CD14-positive monocyte (primary cell): ENCODE measurements at regions not wholly inside any gene's neighbourhood (a gene's known extent, or its start where the extent isn't known, plus 50 kb on each side); places are given as distances from the start of the nearest gene placed in this dataset.

ENCODE experiments used
- DNase-seq, 3 donors: peaks; one replicate each; pipeline ENCODE4 v3.0.0-alpha.2; 2011 to 2022
- H2AFZ ChIP-seq: 2 replicates; pipeline ENCODE4 v1.6.0; 2012; ENCODE audit warnings: mild to moderate bottlenecking, low read depth, low read length, inconsistent platforms; ENCODE audit not compliant: insufficient read depth, poor library complexity, severe bottlenecking
- H3K27ac ChIP-seq, 2 donors: 1 replicate in 1 of 2; 2 replicates in 1 of 2; pipeline ENCODE4 v1.5.1; 2012 to 2013; ENCODE audit warnings: low read length in 2 of 2, control low read depth in 1 of 2, inconsistent platforms in 1 of 2, low read depth in 1 of 2, mild to moderate bottlenecking in 1 of 2
- H3K27me3 ChIP-seq, 2 donors: one replicate each; pipeline versions ENCODE4 v1.6.0 to v1.6.1; 2011 to 2013; ENCODE audit warnings: low read length in 2 of 2; ENCODE audit not compliant: control insufficient read depth in 2 of 2, insufficient read depth in 2 of 2
- H3K36me3 ChIP-seq, 2 donors: replicated peaks in 1 of 2; 1 replicate in 1 of 2; 2 replicates in 1 of 2; pipeline versions ENCODE4 v1.5.1 to v1.6.1; 2012 to 2013; ENCODE audit warnings: low read length in 2 of 2, control low read depth in 1 of 2, inconsistent platforms in 1 of 2, mild to moderate bottlenecking in 1 of 2; ENCODE audit not compliant: insufficient read depth in 2 of 2, control insufficient read depth in 1 of 2
- H3K4me1 ChIP-seq, 2 donors: 1 replicate in 1 of 2; 2 replicates in 1 of 2; pipeline versions ENCODE4 v1.5.1 to v1.6.1; 2012 to 2013; ENCODE audit warnings: low read length in 2 of 2, control low read depth in 1 of 2, inconsistent platforms in 1 of 2, mild to moderate bottlenecking in 1 of 2, moderate library complexity in 1 of 2; ENCODE audit not compliant: insufficient read depth in 2 of 2, control insufficient read depth in 1 of 2
- H3K4me2 ChIP-seq: replicated peaks from 2 replicates; pipeline ENCODE3; 2012; ENCODE audit warnings: low read length, moderate library complexity, mild to moderate bottlenecking; ENCODE audit not compliant: poor library complexity, severe bottlenecking; ENCODE audit errors: extremely low read depth
- H3K4me3 ChIP-seq, 3 experiments: fragments of 200-600 bp in 1 of 3; sonication (generic) in 1 of 3; replicated peaks in 1 of 3; 1 replicate in 2 of 3; 2 replicates in 1 of 3; pipeline ENCODE4 v1.5.1; 2011 to 2013; ENCODE audit warnings: low read length in 3 of 3, mild to moderate bottlenecking in 3 of 3, control low read depth in 2 of 3, low read depth in 2 of 3, inconsistent platforms in 1 of 3, moderate library complexity in 1 of 3
- H3K79me2 ChIP-seq: 2 replicates; pipeline ENCODE4 v1.6.0; 2012; ENCODE audit warnings: mild to moderate bottlenecking, control low read depth, inconsistent platforms, low read length, moderate library complexity; ENCODE audit not compliant: insufficient read depth
- H3K9ac ChIP-seq: 2 replicates; pipeline ENCODE4 v1.6.0; 2017; ENCODE audit warnings: low read length, mild to moderate bottlenecking; ENCODE audit not compliant: insufficient read depth, poor library complexity, severe bottlenecking
- H3K9me3 ChIP-seq, 2 donors: replicated peaks in 1 of 2; 1 replicate in 1 of 2; 2 replicates in 1 of 2; pipeline versions ENCODE4 v1.5.1 to v1.6.1; 2012 to 2013; ENCODE audit warnings: low read length in 2 of 2, control low read depth in 1 of 2; ENCODE audit not compliant: control insufficient read depth in 1 of 2, insufficient read depth in 1 of 2
- H4K20me1 ChIP-seq: 2 replicates; pipeline ENCODE4 v1.6.0; 2012; ENCODE audit warnings: mild to moderate bottlenecking, low read length, control low read depth, moderate library complexity; ENCODE audit not compliant: insufficient read depth
- H3K27ac Mint-ChIP-seq, 7 donors: one replicate each; pipeline ENCODE4 v1.8.0; 2020; ENCODE audit warnings: mild to moderate bottlenecking in 7 of 7, mixed read lengths in 7 of 7, moderate library complexity in 6 of 7, inconsistent platforms in 2 of 7
- H3K27me3 Mint-ChIP-seq, 3 donors: one replicate each; pipeline ENCODE4 v1.8.0; 2021 to 2022; ENCODE audit warnings: low read depth in 3 of 3, mild to moderate bottlenecking in 3 of 3, mixed read lengths in 3 of 3, moderate library complexity in 3 of 3, inconsistent platforms in 1 of 3
- H3K36me3 Mint-ChIP-seq, 2 donors: one replicate each; pipeline ENCODE4 v1.8.0; 2020; ENCODE audit warnings: mixed read lengths in 2 of 2, inconsistent platforms in 1 of 2, mild to moderate bottlenecking in 1 of 2
- H3K4me1 Mint-ChIP-seq: one replicate; pipeline ENCODE4 v1.8.0; 2020; ENCODE audit warnings: mild to moderate bottlenecking, mixed read lengths
- H3K4me3 Mint-ChIP-seq, 2 donors: one replicate each; pipeline ENCODE4 v1.8.0; 2020; ENCODE audit warnings: mild to moderate bottlenecking in 2 of 2, mixed read lengths in 2 of 2, moderate library complexity in 1 of 2
- H3K9me3 Mint-ChIP-seq, 7 donors: one replicate each; pipeline ENCODE4 v1.8.0; 2020 to 2022; ENCODE audit warnings: mixed read lengths in 7 of 7, mild to moderate bottlenecking in 6 of 7, moderate library complexity in 6 of 7, inconsistent platforms in 2 of 7
- WGBS: methylation state at CpG from one replicate; pipeline ENCODE4 v1.1.5; 2013; ENCODE audit warnings: missing lambda C conversion rate; ENCODE audit not compliant: insufficient coverage; 5-methylcytosine and 5-hydroxymethylcytosine counted together
- intact Hi-C, 2 donors: fragments of 100-400 bp; cut with micrococcal nuclease; formaldehyde crosslinking; loops; one replicate each; pipeline versions ENCODE4 v1.15.0 to v1.15.1; 2023
- TF ChIP-seq, protein P1 (sequence below): fragments of 200-600 bp; IDR thresholded peaks from one replicate; pipeline ENCODE4 v1.8.0; 2022; ENCODE audit warnings: antibody characterized with exemption, mild to moderate bottlenecking

GRCh38 chr3:190183121-190183520 is 62.4 kb upstream of the P3H2 start:
- Mint-ChIP-seq H3K27ac (no peak overlapping the region), H3K27me3 (peaks cover 0 to 2% (median 0%) of the 10 kb centered on the region in 3 donors), H3K4me3 (no peak overlapping the region), H3K36me3 (no peaks in the 10 kb centered on the region), H3K9me3 (peaks cover 0 to 3% (median 0%) of the 10 kb centered on the region in 7 donors), H3K4me1 (no peaks in the 10 kb centered on the region)
- H3K4me2 ChIP-seq: no peak overlapping the region
- H3K9ac ChIP-seq: no peak overlapping the region
- H2AFZ ChIP-seq: no peak overlapping the region
- H3K27ac ChIP-seq: no peak overlapping the region
- no peaks in the 10 kb centered on the region for H3K9me3 ChIP-seq
- 88% methylated on average over 2 of the region's 4 CpGs for WGBS
- no peaks in the 10 kb centered on the region for H3K79me2 ChIP-seq
- H3K4me1 ChIP-seq: no peaks in the 10 kb centered on the region
- H3K36me3 ChIP-seq: no peaks in the 10 kb centered on the region
- H4K20me1 ChIP-seq: no peaks in the 10 kb centered on the region
- no peak for DNase-seq
- TF ChIP-seq, protein P1, sequence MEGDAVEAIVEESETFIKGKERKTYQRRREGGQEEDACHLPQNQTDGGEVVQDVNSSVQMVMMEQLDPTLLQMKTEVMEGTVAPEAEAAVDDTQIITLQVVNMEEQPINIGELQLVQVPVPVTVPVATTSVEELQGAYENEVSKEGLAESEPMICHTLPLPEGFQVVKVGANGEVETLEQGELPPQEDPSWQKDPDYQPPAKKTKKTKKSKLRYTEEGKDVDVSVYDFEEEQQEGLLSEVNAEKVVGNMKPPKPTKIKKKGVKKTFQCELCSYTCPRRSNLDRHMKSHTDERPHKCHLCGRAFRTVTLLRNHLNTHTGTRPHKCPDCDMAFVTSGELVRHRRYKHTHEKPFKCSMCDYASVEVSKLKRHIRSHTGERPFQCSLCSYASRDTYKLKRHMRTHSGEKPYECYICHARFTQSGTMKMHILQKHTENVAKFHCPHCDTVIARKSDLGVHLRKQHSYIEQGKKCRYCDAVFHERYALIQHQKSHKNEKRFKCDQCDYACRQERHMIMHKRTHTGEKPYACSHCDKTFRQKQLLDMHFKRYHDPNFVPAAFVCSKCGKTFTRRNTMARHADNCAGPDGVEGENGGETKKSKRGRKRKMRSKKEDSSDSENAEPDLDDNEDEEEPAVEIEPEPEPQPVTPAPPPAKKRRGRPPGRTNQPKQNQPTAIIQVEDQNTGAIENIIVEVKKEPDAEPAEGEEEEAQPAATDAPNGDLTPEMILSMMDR: no peak
- intact Hi-C loops: no loop called here
- H3K27me3 ChIP-seq: no peaks in the 10 kb centered on the region
- H3K4me3 ChIP-seq: no peak overlapping the region

DNA sequence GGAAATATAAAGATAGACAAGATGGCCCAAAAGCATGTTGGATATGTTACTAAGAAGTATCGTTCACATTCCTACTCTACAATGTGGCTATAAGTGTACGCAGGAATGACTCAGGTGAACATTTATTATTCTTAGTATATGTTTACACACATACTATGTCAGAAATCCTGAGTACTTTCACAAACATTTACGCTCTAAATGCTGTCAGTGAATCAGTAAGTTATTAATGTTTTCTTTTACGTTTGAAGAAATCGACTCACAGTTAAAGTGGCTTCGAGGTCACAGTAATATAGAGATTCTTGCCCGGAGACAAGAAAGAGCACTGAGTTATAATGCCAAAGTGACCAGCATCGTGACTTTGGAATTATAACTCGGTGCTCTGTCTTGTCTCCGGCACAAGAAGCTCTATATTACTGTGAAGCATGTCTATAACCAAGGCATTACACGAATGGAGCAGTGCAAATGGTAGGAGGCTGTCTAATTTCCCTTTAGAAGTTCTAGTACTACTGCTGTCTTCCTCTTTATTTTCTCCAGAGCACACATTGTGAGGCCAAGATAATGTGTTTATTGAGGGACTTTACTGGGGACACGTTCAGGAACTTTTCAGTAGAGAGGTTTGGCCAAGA is 61.8 kb upstream of the P3H2 start:
- peaks cover 0 to 3% (median 0%) of the 10 kb centered on the region in 7 donors for H3K9me3 Mint-ChIP-seq
- no peak overlapping the region for H3K9ac ChIP-seq

More for the DNA sequence above, 61.8 kb upstream of the P3H2 start:
- intact Hi-C loops: no loop called here
- Mint-ChIP-seq H3K27me3 (peaks cover 0 to 2% (median 0%) of the 10 kb centered on the region in 3 donors), H3K4me1 (no peaks in the 10 kb centered on the region), H3K27ac (no peak overlapping the region), H3K4me3 (no peak overlapping the region), H3K36me3 (no peaks in the 10 kb centered on the region)
- H3K79me2 ChIP-seq: no peaks in the 10 kb centered on the region
- no peaks in the 10 kb centered on the region for H4K20me1 ChIP-seq
- no peaks in the 10 kb centered on the region for H3K36me3 ChIP-seq
- H3K4me3 ChIP-seq: no peak overlapping the region
- H3K9me3 ChIP-seq: no peaks in the 10 kb centered on the region
- TF ChIP-seq, protein P1: no peak
- WGBS: 96% methylated on average over 4 of the region's 12 CpGs
- H3K27ac ChIP-seq: no peak overlapping the region
- H2AFZ ChIP-seq: no peak overlapping the region
- no peaks in the 10 kb centered on the region for H3K27me3 ChIP-seq
- H3K4me2 ChIP-seq: no peak overlapping the region
- no peaks in the 10 kb centered on the region for H3K4me1 ChIP-seq
- DNase-seq: no peak
